ENCODE measurements at regions not wholly inside any gene's neighbourhood (a gene's known extent, or its start where the extent isn't known, plus 50 kb on each side); places are given as distances from the start of the nearest gene placed in this dataset.

DNA sequence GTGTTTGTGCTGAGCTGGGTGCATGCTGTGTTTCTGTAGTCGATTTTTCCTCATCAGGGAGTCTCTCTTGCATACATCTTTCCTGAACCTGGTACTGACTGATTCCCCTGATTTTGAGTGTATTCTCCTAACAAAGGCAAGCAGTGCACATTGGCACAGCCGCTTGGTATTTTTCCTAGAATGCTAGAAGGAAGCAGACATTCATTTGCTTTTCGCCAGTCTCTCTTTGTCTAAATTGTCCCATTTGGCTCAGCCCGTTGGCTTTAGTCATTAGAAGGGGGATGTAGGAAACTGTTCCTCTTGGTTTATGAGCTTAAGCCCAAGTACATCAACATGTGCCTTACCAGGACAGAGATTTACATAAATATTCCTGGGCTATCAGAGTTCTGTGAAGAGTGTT, 266.1 kb upstream of the TMTC4 start:
- DNase-seq (ENCODE audit: low spot score): no peak

DNA sequence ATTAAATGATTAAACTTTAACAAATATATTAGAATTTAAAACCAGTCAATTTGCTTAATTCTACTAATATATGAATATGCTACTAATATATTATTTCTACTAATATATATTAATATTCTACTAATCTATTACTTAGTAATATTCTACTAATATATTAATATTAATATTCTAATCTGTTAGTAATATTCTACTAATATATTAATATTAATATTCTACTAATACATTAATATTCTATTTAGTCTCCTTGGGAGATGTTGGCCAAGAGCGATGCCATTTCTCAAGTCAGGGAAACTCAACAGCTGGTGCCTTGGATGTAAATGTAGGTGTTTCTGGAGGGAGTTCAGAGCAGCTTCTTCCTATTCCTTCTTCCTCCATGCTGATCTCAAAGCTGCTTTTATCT, 259.2 kb upstream of the TMTC4 start:
- DNase-seq (ENCODE audit: low spot score): no peak

DNA sequence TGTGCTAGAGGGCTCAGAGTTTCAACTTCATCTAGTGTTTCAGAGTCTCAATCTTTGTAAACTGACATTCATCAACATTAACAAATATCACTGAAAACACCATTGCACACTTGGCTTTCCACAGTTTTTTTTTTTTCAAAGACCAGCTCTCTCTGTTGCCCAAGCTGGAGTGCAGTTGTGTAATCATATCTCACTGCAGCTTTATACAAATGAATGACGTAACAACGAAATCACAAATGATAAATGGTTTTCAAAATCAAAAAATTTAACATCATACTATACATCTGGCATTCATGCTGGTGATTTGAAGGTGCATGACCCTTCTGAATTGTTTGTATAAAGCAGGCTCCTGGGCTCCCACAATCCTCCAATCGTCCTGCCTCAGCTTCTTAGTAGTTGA, 248.0 kb upstream of the TMTC4 start:
- DNase-seq (ENCODE audit: low spot score): no peak

DNA sequence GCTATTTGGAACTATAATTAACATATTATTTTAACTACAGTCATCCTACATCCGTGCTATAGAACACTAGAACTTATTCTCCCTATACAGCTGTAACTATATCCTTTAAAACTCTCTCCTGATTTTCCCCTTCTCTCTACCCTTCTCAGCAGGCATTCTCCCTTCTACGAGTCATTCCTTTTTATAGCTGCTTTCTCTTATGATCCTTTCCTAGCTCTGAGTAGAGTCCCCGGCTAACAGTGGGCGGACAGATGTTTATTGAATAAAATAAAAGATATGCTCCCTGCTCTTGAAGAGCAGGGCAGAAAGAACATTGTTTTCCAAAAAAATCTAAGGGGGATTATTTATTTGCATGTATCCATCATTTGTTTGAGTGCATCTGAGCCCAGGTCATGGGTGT, 246.5 kb upstream of the TMTC4 start:
- no peak for DNase-seq (ENCODE audit: low spot score)

DNA sequence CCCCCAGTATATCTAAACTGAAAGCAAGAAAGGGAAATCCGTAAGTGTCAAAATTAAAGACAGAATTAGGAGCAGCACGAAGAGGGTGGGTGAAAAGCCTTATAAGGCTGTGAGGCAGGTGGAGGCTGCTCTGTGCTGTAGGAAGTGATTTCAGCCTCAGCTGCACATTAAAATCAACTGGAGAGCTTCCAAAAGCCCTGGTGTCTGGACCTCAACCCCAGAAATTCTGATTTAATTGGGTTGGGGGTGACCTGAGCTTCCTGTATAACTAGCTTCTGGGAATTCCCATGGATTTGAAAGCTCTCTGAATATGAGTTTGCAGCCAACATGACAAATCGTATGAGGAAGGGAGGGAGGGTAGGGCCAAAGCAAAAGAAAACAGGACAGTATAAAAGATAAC, 242.4 kb upstream of the TMTC4 start:
- no peak for DNase-seq (ENCODE audit: low spot score)

DNA sequence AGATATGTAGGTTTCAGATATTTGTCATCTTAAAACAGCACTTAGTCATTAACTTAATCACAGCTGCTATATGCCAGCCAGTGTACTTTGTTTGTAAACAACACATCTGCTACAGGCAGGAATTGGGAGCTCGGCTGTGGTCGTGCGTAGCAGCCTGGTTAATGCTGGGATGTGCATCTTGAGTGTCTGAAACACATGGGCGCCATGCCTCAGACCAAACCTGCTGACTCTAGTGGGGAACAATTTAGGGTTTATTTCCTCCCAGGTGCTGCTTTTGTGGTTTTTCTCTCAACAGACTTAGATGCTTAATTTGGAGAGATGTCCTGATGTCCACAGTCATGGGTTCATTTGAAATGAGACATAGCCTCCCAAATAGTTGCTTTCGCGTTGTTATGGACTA, 238.5 kb upstream of the TMTC4 start:
- no peak for DNase-seq (ENCODE audit: low spot score)

DNA sequence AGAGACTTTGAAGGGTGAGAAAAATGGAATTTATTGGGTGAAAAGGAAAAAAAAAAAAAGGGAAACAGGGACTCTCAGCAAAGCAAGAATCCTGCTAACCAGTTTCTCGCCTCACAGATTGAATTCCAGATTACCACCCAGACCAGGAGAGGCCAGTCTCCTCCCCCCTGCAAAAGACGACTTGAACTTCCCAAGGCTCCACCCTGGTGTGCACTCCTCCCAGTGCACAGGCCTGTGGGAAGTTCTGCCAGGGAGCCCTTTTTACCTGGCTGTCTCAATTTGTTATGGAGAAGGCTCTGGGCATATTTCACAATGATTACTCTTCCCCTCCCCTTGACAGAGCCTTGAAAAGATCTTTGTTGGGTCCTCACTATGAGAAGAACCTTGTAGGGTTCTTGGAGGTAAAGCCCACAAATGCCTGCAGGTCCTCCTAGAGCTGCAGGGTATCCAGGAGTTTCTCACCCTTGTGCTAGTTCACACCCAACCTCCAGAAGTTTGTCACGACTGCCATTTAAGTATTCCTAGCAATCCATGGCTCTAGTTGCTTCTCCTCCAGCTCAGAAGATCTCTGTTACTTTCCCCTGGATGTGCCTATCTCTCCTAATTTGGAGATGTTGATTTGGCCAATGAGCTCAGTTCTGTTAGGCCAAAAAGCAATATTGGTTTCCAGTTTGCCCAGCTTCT, 229.8 kb upstream of the TMTC4 start:
- no peak for DNase-seq (ENCODE audit: low spot score)

DNA sequence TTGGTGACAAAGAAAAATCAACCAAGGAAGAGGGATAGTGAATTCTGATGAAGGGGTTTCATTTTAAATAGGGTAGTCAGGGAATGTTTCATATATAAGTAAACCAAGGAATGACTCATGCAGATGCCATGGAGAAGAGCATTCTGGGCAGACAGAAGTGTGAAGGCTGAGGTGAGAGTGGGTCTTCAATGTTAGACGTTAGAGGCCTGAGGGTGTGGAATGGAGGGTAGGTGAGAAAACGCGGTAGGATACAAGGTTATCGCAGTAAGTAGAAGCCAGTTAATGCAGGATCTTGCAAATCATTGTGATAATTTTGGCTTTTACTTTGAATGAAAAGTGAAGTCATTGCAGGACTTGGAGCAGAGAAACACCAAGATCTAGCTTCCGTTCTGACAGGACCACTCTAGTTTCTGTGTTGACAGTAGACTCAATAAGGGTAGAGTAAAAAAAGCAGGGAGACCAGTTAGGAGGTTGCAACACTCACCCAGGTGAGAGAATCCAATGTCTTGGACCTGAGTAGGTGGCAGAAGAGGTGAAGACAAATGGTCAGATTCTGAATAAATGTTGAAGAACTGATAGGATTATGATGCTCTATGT, 225.2 kb upstream of the TMTC4 start:
- DNase-seq (ENCODE audit: low spot score): no peak

DNA sequence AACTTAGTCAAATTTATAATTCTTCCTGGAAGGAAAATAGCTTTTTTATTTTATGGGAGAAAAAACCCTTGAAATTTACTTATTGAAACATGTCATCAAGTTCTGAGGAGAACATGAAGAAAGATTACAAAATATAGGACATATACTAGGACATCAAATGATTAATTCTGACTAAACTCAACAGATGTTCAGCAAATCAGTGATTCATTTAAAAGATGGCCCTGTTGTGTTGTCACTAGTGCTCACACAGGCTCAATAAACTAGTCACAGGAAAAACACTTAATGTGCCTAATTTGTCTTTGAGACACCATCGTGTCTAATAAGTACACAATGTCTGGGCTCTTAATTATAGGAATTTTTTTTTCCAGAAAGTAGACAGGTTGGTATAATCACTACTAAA, 223.8 kb upstream of the TMTC4 start:
- no peak for DNase-seq (ENCODE audit: low spot score)

DNA sequence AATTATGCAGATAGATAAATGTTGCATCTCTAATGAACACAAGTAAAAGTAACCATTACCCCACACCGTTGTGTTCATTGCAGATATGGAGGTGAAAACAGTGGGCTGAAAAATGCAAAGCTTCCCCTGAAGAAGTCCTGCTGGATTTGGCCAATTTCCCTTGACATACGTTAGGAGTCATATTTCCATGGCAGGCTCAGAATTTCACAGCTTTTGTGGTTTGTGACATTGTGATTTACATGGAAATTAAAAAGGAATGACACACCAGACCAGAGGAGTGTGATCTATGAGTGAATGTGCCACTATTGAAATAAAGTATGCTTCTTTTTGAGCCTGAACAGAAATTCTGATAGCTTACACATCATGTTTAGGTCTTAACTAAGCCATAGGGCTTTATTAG, 221.1 kb upstream of the TMTC4 start:
- DNase-seq (ENCODE audit: low spot score): no peak

DNA sequence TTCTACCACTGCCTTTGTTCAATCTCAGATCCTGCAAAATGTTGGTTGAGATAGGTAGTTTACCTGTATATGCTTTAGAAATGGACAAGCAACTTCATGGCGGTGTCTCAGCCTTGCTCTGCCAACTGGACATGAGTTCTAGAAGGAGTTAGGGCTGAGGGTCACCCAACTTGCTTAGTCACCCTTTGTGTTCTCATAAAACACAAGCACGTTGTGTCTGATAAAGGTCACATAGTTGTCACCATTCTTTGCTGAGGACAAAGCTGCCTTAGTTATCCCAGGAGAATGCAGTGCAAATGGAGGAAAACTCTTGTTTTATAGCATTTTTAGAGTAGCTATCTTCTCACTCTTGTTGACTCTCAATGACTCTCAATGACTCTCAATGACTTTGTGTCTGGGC, 218.4 kb upstream of the TMTC4 start:
- DNase-seq (ENCODE audit: low spot score): no peak

DNA sequence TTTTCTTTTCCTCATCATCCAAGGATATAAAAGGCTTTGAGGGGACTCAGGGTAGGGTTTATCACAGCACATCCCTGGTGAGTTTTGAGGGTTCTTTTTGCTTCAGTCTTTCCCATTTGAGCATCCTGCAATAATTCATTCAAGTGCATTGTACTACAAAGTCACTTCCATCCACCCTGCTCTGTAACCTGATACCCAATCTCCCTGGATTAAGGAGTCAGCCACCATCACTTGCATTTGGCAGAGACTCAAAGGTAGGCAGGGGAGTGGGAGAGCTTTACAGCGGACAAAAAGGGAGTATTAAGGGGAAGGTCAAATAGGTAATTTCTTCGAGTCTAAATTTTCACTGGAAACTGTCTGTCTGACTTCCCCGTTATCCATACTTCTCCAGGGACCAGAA, 216.1 kb upstream of the TMTC4 start:
- no peak for DNase-seq (ENCODE audit: low spot score)

DNA sequence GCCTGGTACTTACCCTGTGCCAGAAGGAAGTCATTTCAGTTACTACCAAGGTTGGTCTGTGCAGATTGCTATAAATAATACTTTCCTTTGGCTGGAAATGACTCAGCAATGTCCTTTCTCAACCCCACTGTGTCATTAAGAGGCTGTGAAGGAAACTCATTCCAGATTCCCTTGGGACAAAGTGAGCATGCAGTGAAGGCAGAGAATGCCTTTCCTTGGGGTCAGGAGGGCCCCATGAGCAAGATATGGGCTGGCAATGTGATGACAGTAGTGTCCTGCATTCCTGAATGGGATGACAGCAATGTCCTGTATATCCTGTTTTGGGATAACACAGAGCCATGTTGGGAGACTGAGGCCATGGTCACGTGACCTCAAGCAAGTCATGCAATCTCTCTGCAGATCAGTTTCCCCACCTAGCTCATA, 213.1 kb upstream of the TMTC4 start:
- DNase-seq (ENCODE audit: low spot score): peak; percentile 69

DNA sequence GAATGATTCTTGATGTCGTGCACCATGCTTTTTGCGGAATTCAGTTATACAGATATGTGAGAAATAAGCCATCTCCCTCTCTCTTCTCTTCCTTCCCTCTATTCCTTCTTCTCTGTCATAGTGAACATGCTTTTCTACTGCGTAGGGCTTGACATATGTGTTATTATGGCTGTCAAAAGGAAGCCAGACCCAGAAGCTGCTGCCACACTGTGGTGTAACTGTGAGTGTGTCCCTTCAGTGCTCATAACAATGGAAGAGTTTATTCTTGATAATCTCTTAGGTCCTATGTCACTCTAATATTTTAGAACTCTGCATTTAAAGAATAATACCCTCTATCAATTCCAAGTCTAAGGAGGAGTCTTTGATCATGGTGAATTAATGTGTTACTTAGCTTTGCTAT, 208.9 kb upstream of the TMTC4 start:
- DNase-seq (ENCODE audit: low spot score): no peak

DNA sequence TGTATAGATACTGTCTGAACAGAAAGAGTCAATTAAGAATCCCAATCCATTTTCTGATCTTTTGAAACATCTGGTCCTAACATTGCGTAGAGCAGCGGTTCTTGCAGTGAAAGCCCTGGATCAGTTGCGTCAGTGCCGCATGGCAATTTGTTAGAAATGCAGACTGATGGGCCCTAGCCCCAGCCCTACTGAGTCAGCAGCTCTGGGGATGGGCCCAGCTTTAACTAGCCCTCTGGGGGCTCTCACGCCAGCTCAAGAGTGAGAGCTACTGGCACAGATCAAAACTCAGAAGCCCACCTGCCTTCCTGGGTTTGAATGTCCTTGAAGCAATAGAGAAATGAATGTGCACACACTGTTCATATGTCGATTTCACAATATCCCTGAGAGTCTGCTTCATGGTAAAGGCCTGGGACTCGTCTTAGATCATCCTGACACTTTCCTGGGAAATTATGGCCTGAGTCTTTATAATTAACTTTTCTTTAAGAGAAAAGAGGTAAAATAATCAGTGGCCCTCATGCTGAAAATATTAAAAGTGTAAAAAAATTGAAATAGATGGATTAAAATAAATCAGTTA, 206.8 kb upstream of the TMTC4 start:
- no peak for DNase-seq (ENCODE audit: low spot score)

DNA sequence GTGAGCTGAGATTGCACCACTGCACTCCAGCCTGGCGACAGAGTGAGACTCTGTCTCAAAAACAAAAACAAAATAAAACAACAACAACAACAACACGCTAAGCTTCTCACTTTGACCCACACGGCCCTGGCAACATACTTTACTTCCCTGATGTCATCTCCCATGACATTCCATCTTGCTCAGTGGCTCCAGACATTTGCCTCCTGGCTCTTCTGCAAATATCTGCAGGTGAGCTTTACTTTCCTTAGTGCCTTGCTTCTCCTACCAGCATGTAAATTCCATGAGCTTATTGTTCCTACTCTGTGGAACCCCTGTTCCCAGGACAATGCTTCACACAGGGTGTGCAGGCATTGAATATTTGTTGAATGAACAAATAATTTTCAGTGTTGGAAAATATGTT, 205.6 kb upstream of the TMTC4 start:
- no peak for DNase-seq (ENCODE audit: low spot score)

DNA sequence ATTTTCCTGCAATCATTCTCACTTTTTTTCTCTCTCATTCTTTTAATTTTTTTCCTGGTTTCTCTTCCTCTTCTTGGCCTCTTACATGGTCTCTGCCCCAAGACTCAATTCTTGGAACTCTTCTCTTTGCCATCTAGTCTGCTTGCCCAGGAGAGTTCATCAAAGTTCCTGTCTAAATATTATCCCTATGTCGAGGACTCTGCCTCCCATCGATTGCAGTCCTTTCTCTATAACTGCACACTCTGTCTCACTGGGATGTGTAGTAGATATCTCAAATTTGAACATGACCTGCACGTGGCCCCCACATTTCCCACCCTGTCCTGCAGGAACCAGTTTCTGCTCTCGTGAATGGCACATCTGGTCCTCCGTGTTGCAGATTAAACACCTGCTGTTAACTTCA, 204.7 kb upstream of the TMTC4 start:
- no peak for DNase-seq (ENCODE audit: low spot score)

DNA sequence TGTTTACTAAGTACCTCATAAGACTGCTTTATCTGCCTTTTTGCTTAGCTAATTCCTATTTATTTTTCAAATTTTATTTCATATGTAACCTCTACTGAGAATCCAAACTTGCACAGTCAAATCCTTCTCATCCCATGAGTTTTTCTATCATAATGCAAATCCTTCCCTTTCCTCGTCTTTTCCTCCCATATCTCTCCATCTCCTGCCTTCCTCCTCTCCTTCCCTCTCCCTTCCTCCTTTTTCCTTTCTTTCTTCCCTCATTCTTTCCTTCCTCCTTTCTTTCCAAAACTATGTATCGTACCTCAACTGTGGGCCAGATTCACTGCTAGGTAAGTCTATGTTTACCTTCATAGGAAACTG, 201.4 kb upstream of the TMTC4 start:
- no peak for DNase-seq (ENCODE audit: low spot score)

DNA sequence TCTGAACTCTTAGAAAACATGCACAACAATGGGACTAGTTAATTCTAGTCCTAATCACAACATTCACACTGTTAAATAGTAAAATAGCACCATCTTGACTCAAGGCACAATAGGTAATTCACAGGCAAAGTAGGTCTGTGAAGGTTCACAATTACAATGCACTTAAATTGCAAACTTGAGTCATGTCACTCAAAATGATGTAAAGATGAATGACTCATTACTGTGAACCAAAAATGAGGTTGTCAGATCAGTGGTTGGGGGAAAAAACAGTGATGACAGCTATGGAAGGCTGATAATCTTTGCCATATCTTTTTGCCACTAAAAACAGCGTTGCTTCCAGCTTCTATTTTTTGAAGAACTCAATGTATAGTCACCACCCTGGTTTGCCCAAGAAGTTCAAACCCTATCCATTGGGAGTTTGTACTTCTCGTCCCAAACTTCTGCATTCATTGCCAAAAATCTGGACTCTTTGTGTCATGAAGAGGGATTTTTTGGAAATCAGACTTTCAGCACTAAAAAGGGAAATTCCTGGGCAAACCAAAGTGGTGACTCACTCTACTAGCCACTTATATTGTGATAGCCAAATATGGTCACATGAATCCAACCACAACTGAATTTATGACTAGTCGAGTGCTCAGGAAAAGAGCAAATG, 200.9 kb upstream of the TMTC4 start:
- DNase-seq (ENCODE audit: low spot score): peak; percentile 85

DNA sequence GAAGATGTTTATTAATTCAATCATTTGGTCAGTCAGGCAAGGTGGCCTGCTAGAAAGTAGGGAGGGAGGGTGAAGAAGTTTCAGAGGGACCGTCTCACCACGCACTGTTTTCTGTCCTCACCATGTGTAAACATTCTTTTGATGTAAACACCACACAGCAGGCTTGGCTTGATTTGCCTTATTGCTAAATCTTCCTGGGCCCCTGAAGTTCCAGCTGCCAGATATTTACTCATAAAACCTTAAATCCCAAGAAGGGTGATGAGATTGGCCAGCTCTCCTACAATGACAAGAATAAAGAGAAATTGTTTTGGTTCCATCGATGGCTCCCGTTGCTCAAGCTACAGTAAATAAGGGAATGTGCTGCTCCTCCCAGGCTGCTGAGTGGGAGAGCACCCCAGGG, 198.2 kb upstream of the TMTC4 start:
- DNase-seq (ENCODE audit: low spot score): peak; percentile 56

DNA sequence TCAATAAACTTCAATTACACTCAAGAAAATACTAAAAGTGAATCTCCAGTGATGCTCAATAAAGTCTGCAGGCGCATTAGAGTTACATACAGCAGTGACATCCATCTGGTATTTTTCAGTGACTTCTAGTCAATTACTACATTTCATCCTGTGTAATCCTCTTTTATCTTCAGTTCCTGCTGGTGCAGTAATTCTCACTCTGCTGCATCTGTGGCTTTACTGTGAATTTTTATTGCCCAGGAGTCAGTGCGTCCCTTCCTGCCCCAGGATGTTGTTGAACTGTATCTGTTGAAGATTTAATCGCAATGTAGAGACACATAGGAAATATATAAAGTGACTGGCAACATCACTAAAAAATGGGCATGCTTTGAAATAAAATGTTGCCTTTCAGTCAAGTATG, 196.3 kb upstream of the TMTC4 start:
- DNase-seq (ENCODE audit: low spot score): no peak

DNA sequence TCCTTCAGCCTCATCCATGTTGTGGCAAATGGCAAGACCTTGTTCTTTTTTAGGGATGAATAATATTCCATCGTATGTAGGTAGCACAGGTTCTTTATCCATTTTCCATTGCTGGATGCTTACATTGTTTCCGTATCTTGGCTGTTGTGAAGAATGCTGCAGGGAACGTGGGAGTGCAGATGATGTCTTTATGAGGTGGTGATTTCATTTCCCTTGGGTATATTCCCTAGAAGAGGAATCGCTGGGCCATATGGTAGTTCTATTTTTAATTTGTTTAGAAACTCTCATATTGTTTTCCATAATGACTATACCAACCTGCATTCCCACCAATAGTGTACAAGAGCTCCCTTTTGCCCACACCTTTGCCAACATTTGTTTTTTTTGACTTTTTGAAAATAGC, 186.3 kb upstream of the TMTC4 start:
- no peak for DNase-seq (ENCODE audit: low spot score)

DNA sequence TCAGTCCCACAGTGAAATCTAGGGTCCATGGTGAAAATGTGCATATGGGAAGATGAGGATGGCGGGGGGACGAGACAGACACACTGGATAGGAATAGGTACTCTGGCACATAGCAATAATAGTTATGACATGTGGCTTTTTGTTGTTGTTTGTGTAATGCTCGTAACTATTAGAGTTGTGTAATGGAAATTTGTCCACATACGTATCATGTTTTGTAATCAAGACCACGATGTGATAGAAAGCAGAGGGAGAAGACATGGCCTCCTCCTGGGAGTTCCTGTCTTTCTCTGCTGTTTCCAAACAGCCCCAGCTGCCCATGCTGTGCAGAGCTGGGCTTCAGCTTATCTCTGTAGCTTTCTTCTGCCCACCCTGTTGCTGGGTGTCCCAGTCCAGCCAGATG, 185.3 kb upstream of the TMTC4 start:
- no peak for DNase-seq (ENCODE audit: low spot score)

All from H4 (cell line).